CD14-positive monocyte (primary cell): ENCODE measurements at regions not wholly inside any gene's neighbourhood (a gene's known extent, or its start where the extent isn't known, plus 50 kb on each side); places are given as distances from the start of the nearest gene placed in this dataset.

Experiments
- DNase-seq, 3 donors: peaks; one replicate each; pipeline ENCODE4 v3.0.0-alpha.2; 2011 to 2022
- H2AFZ ChIP-seq: 2 replicates; pipeline ENCODE4 v1.6.0; 2012; ENCODE audit warnings: mild to moderate bottlenecking, low read depth, low read length, inconsistent platforms; ENCODE audit not compliant: insufficient read depth, poor library complexity, severe bottlenecking
- H3K27ac ChIP-seq, 2 donors: 1 replicate in 1 of 2; 2 replicates in 1 of 2; pipeline ENCODE4 v1.5.1; 2012 to 2013; ENCODE audit warnings: low read length in 2 of 2, control low read depth in 1 of 2, inconsistent platforms in 1 of 2, low read depth in 1 of 2, mild to moderate bottlenecking in 1 of 2
- H3K27me3 ChIP-seq, 2 donors: one replicate each; pipeline versions ENCODE4 v1.6.0 to v1.6.1; 2011 to 2013; ENCODE audit warnings: low read length in 2 of 2; ENCODE audit not compliant: control insufficient read depth in 2 of 2, insufficient read depth in 2 of 2
- H3K36me3 ChIP-seq, 2 donors: replicated peaks in 1 of 2; 1 replicate in 1 of 2; 2 replicates in 1 of 2; pipeline versions ENCODE4 v1.5.1 to v1.6.1; 2012 to 2013; ENCODE audit warnings: low read length in 2 of 2, control low read depth in 1 of 2, inconsistent platforms in 1 of 2, mild to moderate bottlenecking in 1 of 2; ENCODE audit not compliant: insufficient read depth in 2 of 2, control insufficient read depth in 1 of 2
- H3K4me1 ChIP-seq, 2 donors: 1 replicate in 1 of 2; 2 replicates in 1 of 2; pipeline versions ENCODE4 v1.5.1 to v1.6.1; 2012 to 2013; ENCODE audit warnings: low read length in 2 of 2, control low read depth in 1 of 2, inconsistent platforms in 1 of 2, mild to moderate bottlenecking in 1 of 2, moderate library complexity in 1 of 2; ENCODE audit not compliant: insufficient read depth in 2 of 2, control insufficient read depth in 1 of 2
- H3K4me2 ChIP-seq: replicated peaks from 2 replicates; pipeline ENCODE3; 2012; ENCODE audit warnings: low read length, moderate library complexity, mild to moderate bottlenecking; ENCODE audit not compliant: poor library complexity, severe bottlenecking; ENCODE audit errors: extremely low read depth
- H3K4me3 ChIP-seq, 3 experiments: fragments of 200-600 bp in 1 of 3; sonication (generic) in 1 of 3; replicated peaks in 1 of 3; 1 replicate in 2 of 3; 2 replicates in 1 of 3; pipeline ENCODE4 v1.5.1; 2011 to 2013; ENCODE audit warnings: low read length in 3 of 3, mild to moderate bottlenecking in 3 of 3, control low read depth in 2 of 3, low read depth in 2 of 3, inconsistent platforms in 1 of 3, moderate library complexity in 1 of 3
- H3K79me2 ChIP-seq: 2 replicates; pipeline ENCODE4 v1.6.0; 2012; ENCODE audit warnings: mild to moderate bottlenecking, control low read depth, inconsistent platforms, low read length, moderate library complexity; ENCODE audit not compliant: insufficient read depth
- H3K9ac ChIP-seq: 2 replicates; pipeline ENCODE4 v1.6.0; 2017; ENCODE audit warnings: low read length, mild to moderate bottlenecking; ENCODE audit not compliant: insufficient read depth, poor library complexity, severe bottlenecking
- H3K9me3 ChIP-seq, 2 donors: replicated peaks in 1 of 2; 1 replicate in 1 of 2; 2 replicates in 1 of 2; pipeline versions ENCODE4 v1.5.1 to v1.6.1; 2012 to 2013; ENCODE audit warnings: low read length in 2 of 2, control low read depth in 1 of 2; ENCODE audit not compliant: control insufficient read depth in 1 of 2, insufficient read depth in 1 of 2
- H4K20me1 ChIP-seq: 2 replicates; pipeline ENCODE4 v1.6.0; 2012; ENCODE audit warnings: mild to moderate bottlenecking, low read length, control low read depth, moderate library complexity; ENCODE audit not compliant: insufficient read depth
- H3K27ac Mint-ChIP-seq, 7 donors: one replicate each; pipeline ENCODE4 v1.8.0; 2020; ENCODE audit warnings: mild to moderate bottlenecking in 7 of 7, mixed read lengths in 7 of 7, moderate library complexity in 6 of 7, inconsistent platforms in 2 of 7
- H3K27me3 Mint-ChIP-seq, 3 donors: one replicate each; pipeline ENCODE4 v1.8.0; 2021 to 2022; ENCODE audit warnings: low read depth in 3 of 3, mild to moderate bottlenecking in 3 of 3, mixed read lengths in 3 of 3, moderate library complexity in 3 of 3, inconsistent platforms in 1 of 3
- H3K36me3 Mint-ChIP-seq, 2 donors: one replicate each; pipeline ENCODE4 v1.8.0; 2020; ENCODE audit warnings: mixed read lengths in 2 of 2, inconsistent platforms in 1 of 2, mild to moderate bottlenecking in 1 of 2
- H3K4me1 Mint-ChIP-seq: one replicate; pipeline ENCODE4 v1.8.0; 2020; ENCODE audit warnings: mild to moderate bottlenecking, mixed read lengths
- H3K4me3 Mint-ChIP-seq, 2 donors: one replicate each; pipeline ENCODE4 v1.8.0; 2020; ENCODE audit warnings: mild to moderate bottlenecking in 2 of 2, mixed read lengths in 2 of 2, moderate library complexity in 1 of 2
- H3K9me3 Mint-ChIP-seq, 7 donors: one replicate each; pipeline ENCODE4 v1.8.0; 2020 to 2022; ENCODE audit warnings: mixed read lengths in 7 of 7, mild to moderate bottlenecking in 6 of 7, moderate library complexity in 6 of 7, inconsistent platforms in 2 of 7
- WGBS: methylation state at CpG from one replicate; pipeline ENCODE4 v1.1.5; 2013; ENCODE audit warnings: missing lambda C conversion rate; ENCODE audit not compliant: insufficient coverage; 5-methylcytosine and 5-hydroxymethylcytosine counted together
- intact Hi-C, 2 donors: fragments of 100-400 bp; cut with micrococcal nuclease; formaldehyde crosslinking; loops; one replicate each; pipeline versions ENCODE4 v1.15.0 to v1.15.1; 2023
- TF ChIP-seq, protein P1 (sequence below): fragments of 200-600 bp; IDR thresholded peaks from one replicate; pipeline ENCODE4 v1.8.0; 2022; ENCODE audit warnings: antibody characterized with exemption, mild to moderate bottlenecking

DNA sequence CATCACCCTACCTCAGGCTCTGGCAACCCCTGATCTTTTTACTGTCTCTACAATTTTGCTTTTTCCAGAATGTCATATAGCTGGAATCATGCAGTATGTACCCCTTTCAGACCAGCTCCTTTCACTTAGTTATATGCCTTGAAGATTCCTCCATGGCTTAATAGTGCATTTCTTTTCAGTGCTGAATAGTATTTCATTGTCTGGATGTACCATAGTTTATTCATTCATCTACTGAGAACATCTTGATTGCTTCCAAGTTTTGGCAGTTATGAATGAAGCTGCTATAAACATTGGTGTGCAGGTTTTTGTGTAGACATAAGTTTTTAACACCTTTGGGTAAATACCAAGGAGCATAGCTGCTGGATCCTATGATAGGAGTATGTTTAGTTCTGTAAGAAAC is 50.8 kb upstream of the ANP32A start:
- DNase-seq, result no peak
- H3K79me2 ChIP-seq, result no peaks in the 10 kb centered on the region
- H3K36me3 ChIP-seq, result no peaks in the 10 kb centered on the region
- no peaks in the 10 kb centered on the region for H3K9me3 ChIP-seq
- no peak overlapping the region for H2AFZ ChIP-seq
- peaks cover 5 to 6% of the 10 kb centered on the region in 2 donors for H3K4me1 ChIP-seq
- Mint-ChIP-seq H3K27me3 (peaks cover 3 to 15% (median 6%) of the 10 kb centered on the region in 3 donors), H3K4me3 (no peak overlapping the region), H3K4me1 (peaks cover 6% of the 10 kb centered on the region), H3K9me3 (no peaks in the 10 kb centered on the region), H3K27ac (no peak overlapping the region), H3K36me3 (no peaks in the 10 kb centered on the region)
- TF ChIP-seq, protein P1, sequence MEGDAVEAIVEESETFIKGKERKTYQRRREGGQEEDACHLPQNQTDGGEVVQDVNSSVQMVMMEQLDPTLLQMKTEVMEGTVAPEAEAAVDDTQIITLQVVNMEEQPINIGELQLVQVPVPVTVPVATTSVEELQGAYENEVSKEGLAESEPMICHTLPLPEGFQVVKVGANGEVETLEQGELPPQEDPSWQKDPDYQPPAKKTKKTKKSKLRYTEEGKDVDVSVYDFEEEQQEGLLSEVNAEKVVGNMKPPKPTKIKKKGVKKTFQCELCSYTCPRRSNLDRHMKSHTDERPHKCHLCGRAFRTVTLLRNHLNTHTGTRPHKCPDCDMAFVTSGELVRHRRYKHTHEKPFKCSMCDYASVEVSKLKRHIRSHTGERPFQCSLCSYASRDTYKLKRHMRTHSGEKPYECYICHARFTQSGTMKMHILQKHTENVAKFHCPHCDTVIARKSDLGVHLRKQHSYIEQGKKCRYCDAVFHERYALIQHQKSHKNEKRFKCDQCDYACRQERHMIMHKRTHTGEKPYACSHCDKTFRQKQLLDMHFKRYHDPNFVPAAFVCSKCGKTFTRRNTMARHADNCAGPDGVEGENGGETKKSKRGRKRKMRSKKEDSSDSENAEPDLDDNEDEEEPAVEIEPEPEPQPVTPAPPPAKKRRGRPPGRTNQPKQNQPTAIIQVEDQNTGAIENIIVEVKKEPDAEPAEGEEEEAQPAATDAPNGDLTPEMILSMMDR, result no peak
- no peak overlapping the region for H3K4me3 ChIP-seq
- intact Hi-C loops, result loop anchor here in 1 of 2 donors (10.0 kb wide), 1 partner anchor 87 kb away; no protein-coding TSS in a partner anchor
- H3K27ac ChIP-seq, result no peak overlapping the region
- H4K20me1 ChIP-seq, result no peaks in the 10 kb centered on the region
- peaks cover 0 to 2% of the 10 kb centered on the region in 2 donors for H3K27me3 ChIP-seq
- H3K4me2 ChIP-seq, result no peak overlapping the region
- H3K9ac ChIP-seq, result no peak overlapping the region

DNA sequence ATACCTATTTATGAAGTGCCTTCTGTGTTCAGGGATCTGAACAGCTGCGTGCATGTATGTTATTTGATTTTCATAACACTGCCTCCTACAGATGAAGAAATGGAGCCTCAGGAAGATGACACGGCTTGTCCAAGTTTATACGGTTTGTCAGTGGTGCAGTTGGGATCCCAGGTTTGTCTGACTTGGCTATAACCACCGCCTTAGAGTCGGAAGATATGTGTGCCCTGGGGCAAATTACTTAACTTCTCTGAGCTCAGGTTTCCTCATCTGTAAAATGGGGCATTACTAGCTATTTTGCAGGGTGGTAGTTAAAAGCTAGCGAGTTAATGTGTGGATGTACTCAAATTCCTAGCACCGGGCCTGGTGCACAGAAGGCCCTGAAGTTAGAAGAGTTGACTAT is 54.1 kb upstream of the ANP32A start:
- Mint-ChIP-seq H3K27me3 (peaks cover 3 to 15% (median 6%) of the 10 kb centered on the region in 3 donors), H3K4me1 (peaks cover 6% of the 10 kb centered on the region), H3K9me3 (no peaks in the 10 kb centered on the region), H3K4me3 (no peak overlapping the region), H3K27ac (no peak overlapping the region), H3K36me3 (no peaks in the 10 kb centered on the region)
- no peaks in the 10 kb centered on the region for H4K20me1 ChIP-seq
- H3K4me1 ChIP-seq, result peaks cover 5 to 6% of the 10 kb centered on the region in 2 donors
- 89% methylated on average over 7 of the region's 7 CpGs for WGBS
- H3K9ac ChIP-seq, result no peak overlapping the region
- no peak overlapping the region for H3K4me2 ChIP-seq
- H3K27me3 ChIP-seq, result peaks cover 0 to 2% of the 10 kb centered on the region in 2 donors
- no peak overlapping the region for H3K4me3 ChIP-seq
- no peak overlapping the region for H3K27ac ChIP-seq
- intact Hi-C loops, result loop anchor here (2.0 to 10.0 kb wide), 5 partner anchors 90 to 324 kb away; no protein-coding TSS in a partner anchor
- no peak overlapping the region for H2AFZ ChIP-seq
- no peak for DNase-seq
- no peaks in the 10 kb centered on the region for H3K9me3 ChIP-seq
- H3K36me3 ChIP-seq, result no peaks in the 10 kb centered on the region
- TF ChIP-seq, protein P1, result no peak
- no peaks in the 10 kb centered on the region for H3K79me2 ChIP-seq
